H1 (cell line): ENCODE measurements at regions not wholly inside any gene's neighbourhood (a gene's known extent, or its start where the extent isn't known, plus 50 kb on each side); places are given as distances from the start of the nearest gene placed in this dataset.

Source experiments
- CTCF ChIA-PET: fragments of 300-600 bp; sonication (Branson Sonifier 250); formaldehyde crosslinking; loops from one replicate; lab custom pipeline; 2021; ENCODE audit not compliant: partially characterized antibody; lab: Charles Lee
- POLR2A ChIA-PET: fragments of 300-600 bp; sonication (Branson Sonifier 250); formaldehyde crosslinking; loops from one replicate; lab custom pipeline; 2021; ENCODE audit warnings: inconsistent platforms; ENCODE audit not compliant: partially characterized antibody; lab: Charles Lee
- DNase-seq, 2 experiments: peaks; one replicate each; pipeline versions ENCODE4 v3.0.0 to v3.0.0-alpha.2; 2010 to 2022; ENCODE audit warnings: low spot score in 2 of 2, low read depth in 1 of 2, mixed read lengths in 1 of 2
- FAIRE-seq: peaks from 2 replicates; lab custom pipeline; 2011; peaks lifted over from hg19 to GRCh38; lab: Jason Lieb, UNC
- H2AFZ ChIP-seq: 2 replicates; pipeline ENCODE4 v1.8.1; 2012; ENCODE audit warnings: low read length, inconsistent platforms
- H2AK5ac ChIP-seq: 2 replicates; pipeline ENCODE4 v1.6.1; 2013; ENCODE audit warnings: low read depth, low read length
- H2BK120ac ChIP-seq: replicated peaks from 2 replicates; pipeline ENCODE3; 2013; ENCODE audit warnings: low read depth, low read length, inconsistent platforms
- H2BK12ac ChIP-seq: 2 replicates; pipeline ENCODE4 v1.6.1; 2013; ENCODE audit warnings: low read depth, low read length
- H2BK15ac ChIP-seq: 2 replicates; pipeline ENCODE4 v1.6.1; 2013; ENCODE audit warnings: low read length
- H2BK20ac ChIP-seq: 2 replicates; pipeline ENCODE4 v1.6.1; 2013; ENCODE audit warnings: low read length
- H2BK5ac ChIP-seq: 2 replicates; pipeline ENCODE4 v1.6.1; 2013; ENCODE audit warnings: low read depth, low read length
- H3K14ac ChIP-seq: 2 replicates; pipeline ENCODE4 v1.6.1; 2013; ENCODE audit warnings: inconsistent platforms; ENCODE audit not compliant: insufficient read length
- H3K18ac ChIP-seq: 2 replicates; pipeline ENCODE4 v1.6.1; 2013; ENCODE audit warnings: low read length; ENCODE audit errors: extremely low read depth
- H3K23ac ChIP-seq: 2 replicates; pipeline ENCODE4 v1.6.1; 2013; ENCODE audit warnings: inconsistent platforms; ENCODE audit not compliant: insufficient read length
- H3K23me2 ChIP-seq: 2 replicates; pipeline ENCODE4 v1.6.1; 2013; ENCODE audit warnings: low read depth, low read length
- H3K27ac ChIP-seq: 2 replicates; pipeline ENCODE4 v1.6.1; 2011; ENCODE audit warnings: low read depth, low read length, inconsistent platforms
- H3K27me3 ChIP-seq, 4 experiments: replicated peaks in 1 of 4; 1 replicate in 1 of 4; 2 replicates in 3 of 4; pipeline versions ENCODE4 v1.6.1 to v1.8.1; 2011 to 2013; ENCODE audit warnings: low read length in 3 of 4, mild to moderate bottlenecking in 3 of 4, inconsistent platforms in 2 of 4, mixed read lengths in 2 of 4, moderate library complexity in 1 of 4; ENCODE audit not compliant: control insufficient read depth in 3 of 4, insufficient read depth in 3 of 4; ENCODE audit errors: extremely low read depth in 1 of 4
- H3K36me3 ChIP-seq, 4 experiments: 2 replicates each; pipeline versions ENCODE4 v1.6.1 to v1.8.1; 2011 to 2013; ENCODE audit warnings: mild to moderate bottlenecking in 4 of 4, low read length in 3 of 4, moderate library complexity in 2 of 4, control low read depth in 1 of 4, inconsistent platforms in 1 of 4; ENCODE audit not compliant: insufficient read depth in 4 of 4, control insufficient read depth in 2 of 4
- H3K4ac ChIP-seq: replicated peaks from 2 replicates; pipeline ENCODE3; 2013; ENCODE audit warnings: low read length, low read depth, mixed read lengths, inconsistent platforms; ENCODE audit not compliant: insufficient read length
- H3K4me1 ChIP-seq, 4 experiments: replicated peaks in 1 of 4; 1 replicate in 1 of 4; 2 replicates in 3 of 4; pipeline versions ENCODE4 v1.6.1 to v1.8.1; 2011 to 2013; ENCODE audit warnings: low read length in 3 of 4, inconsistent platforms in 2 of 4, mixed read lengths in 1 of 4; ENCODE audit not compliant: insufficient read depth in 4 of 4, control insufficient read depth in 3 of 4
- H3K4me2 ChIP-seq, 2 experiments: 2 replicates each; pipeline versions ENCODE4 v1.6.1 to v1.8.1; 2011 to 2013; ENCODE audit warnings: low read depth in 2 of 2, low read length in 2 of 2, control low read depth in 1 of 2, inconsistent platforms in 1 of 2, mild to moderate bottlenecking in 1 of 2; ENCODE audit not compliant: insufficient read depth in 1 of 2
- H3K4me3 ChIP-seq, 4 experiments: fragments of 200-600, 300-600 bp in 1 of 4; sonication (generic), shearing (Covaris generic), sonication (Bioruptor Twin) in 1 of 4; 2 replicates each; pipeline versions ENCODE4 v1.5.1 to v1.8.1; 2011 to 2016; ENCODE audit warnings: low read length in 4 of 4, low read depth in 3 of 4, control low read depth in 2 of 4, inconsistent platforms in 2 of 4, mild to moderate bottlenecking in 2 of 4, mixed read lengths in 1 of 4, moderate library complexity in 1 of 4; ENCODE audit not compliant: insufficient read depth in 2 of 4; ENCODE audit errors: extremely low read depth in 1 of 4
- H3K56ac ChIP-seq: replicated peaks from 2 replicates; pipeline ENCODE3; 2013; ENCODE audit warnings: low read depth, mild to moderate bottlenecking, mixed read lengths, low read length, inconsistent platforms; ENCODE audit not compliant: insufficient read length
- H3K79me1 ChIP-seq: 2 replicates; pipeline ENCODE4 v1.6.1; 2013; ENCODE audit warnings: low read depth, low read length, control low read depth
- H3K79me2 ChIP-seq, 2 experiments: 2 replicates each; pipeline versions ENCODE4 v1.6.1 to v1.8.1; 2012 to 2013; ENCODE audit warnings: low read length in 2 of 2, mild to moderate bottlenecking in 2 of 2, inconsistent platforms in 1 of 2; ENCODE audit not compliant: insufficient read depth in 2 of 2, control insufficient read depth in 1 of 2
- H3K9ac ChIP-seq, 4 experiments: replicated peaks in 1 of 4; 1 replicate in 1 of 4; 2 replicates in 3 of 4; pipeline versions ENCODE4 v1.6.1 to v1.8.1; 2011 to 2013; ENCODE audit warnings: low read depth in 3 of 4, low read length in 3 of 4, control low read depth in 2 of 4, mild to moderate bottlenecking in 2 of 4, moderate library complexity in 2 of 4, inconsistent platforms in 1 of 4; ENCODE audit errors: extremely low read depth in 1 of 4
- H3K9me3 ChIP-seq, 2 experiments: 2 replicates each; pipeline versions ENCODE4 v1.6.1 to v1.8.1; 2012 to 2013; ENCODE audit warnings: mild to moderate bottlenecking in 2 of 2, moderate library complexity in 2 of 2, control low read depth in 1 of 2, inconsistent platforms in 1 of 2, low read depth in 1 of 2, low read length in 1 of 2, mixed read lengths in 1 of 2; ENCODE audit not compliant: insufficient read depth in 2 of 2
- H4K20me1 ChIP-seq, 2 experiments: replicated peaks in 1 of 2; 2 replicates each; pipeline versions ENCODE3 to v1.8.1; 2011 to 2013; ENCODE audit warnings: inconsistent platforms in 2 of 2, low read length in 2 of 2, mild to moderate bottlenecking in 1 of 2; ENCODE audit not compliant: insufficient read depth in 2 of 2, control insufficient read depth in 1 of 2
- H4K5ac ChIP-seq: 2 replicates; pipeline ENCODE4 v1.6.1; 2013; ENCODE audit warnings: low read length, low read depth, mixed read lengths, inconsistent platforms; ENCODE audit not compliant: insufficient read length
- H4K8ac ChIP-seq: 2 replicates; pipeline ENCODE4 v1.8.0; 2013; ENCODE audit warnings: mild to moderate bottlenecking, moderate library complexity, low read length, inconsistent platforms; ENCODE audit not compliant: insufficient read depth; ENCODE audit errors: extremely low read depth
- H4K91ac ChIP-seq: replicated peaks from 2 replicates; pipeline ENCODE3; 2013; ENCODE audit warnings: low read length, mixed read lengths, inconsistent platforms; ENCODE audit not compliant: insufficient read length
- CHD2 ChIP-seq: IDR thresholded peaks from 2 replicates; pipeline ENCODE4 v1.6.1; 2012; ENCODE audit warnings: low read length, improper control_type of control experiment
- SAP30 ChIP-seq: fragments of 300-600 bp; sonication (generic); IDR thresholded peaks from 2 replicates; pipeline ENCODE4 v1.7.1; 2012; ENCODE audit warnings: low read length, moderate library complexity, mild to moderate bottlenecking, inconsistent platforms; ENCODE audit not compliant: insufficient read depth, insufficient replicate concordance
- WGBS, 2 experiments: shearing (Covaris generic) in 1 of 2; methylation state at CpG; one replicate each; pipeline versions ENCODE4 v1.1.6 to v1.1.7; 2013 to 2015; ENCODE audit warnings: low lambda C conversion rate in 2 of 2, mixed read lengths in 2 of 2, inconsistent platforms in 1 of 2, low coverage in 1 of 2, missing lambda C conversion rate in 1 of 2; ENCODE audit not compliant: insufficient replicate concordance in 2 of 2, insufficient coverage in 1 of 2, insufficient read length in 1 of 2; ENCODE audit errors: extremely low coverage in 1 of 2, missing lambda C conversion rate in 1 of 2; 5-methylcytosine and 5-hydroxymethylcytosine counted together

- POLR2A ChIA-PET, result no interaction called here
- no peak for DNase-seq
- H2BK12ac ChIP-seq, result no peak overlapping the region
- WGBS, 2 experiments, result 84% methylated on average over 2 of the region's 2 CpGs; no CpG with 5 or more reads in 1 of the 2 experiments
- no peak overlapping the region for H3K4me3 ChIP-seq
- no peaks in the 10 kb centered on the region for H3K79me1 ChIP-seq
- H4K5ac ChIP-seq, result no peak overlapping the region
- no peak overlapping the region for H2BK5ac ChIP-seq
- no peak overlapping the region for H2BK120ac ChIP-seq
- H3K4ac ChIP-seq, result no peak overlapping the region
- no peak overlapping the region for H3K23ac ChIP-seq
- no peaks in the 10 kb centered on the region for H4K20me1 ChIP-seq
- no peak overlapping the region for H3K18ac ChIP-seq
- no peak overlapping the region for H3K14ac ChIP-seq
- no peaks in the 10 kb centered on the region for H3K79me2 ChIP-seq
- no peaks in the 10 kb centered on the region for H3K9me3 ChIP-seq
- H2BK20ac ChIP-seq, result no peak overlapping the region
- CTCF ChIA-PET, result interaction anchor here (1.3 kb wide), 1 partner anchor 11 kb away, joined by 4 read pairs; no protein-coding TSS in a partner anchor
- no peak overlapping the region for H3K4me2 ChIP-seq
- no peak overlapping the region for H2AK5ac ChIP-seq
- H3K27me3 ChIP-seq, result no peaks in the 10 kb centered on the region
- no peaks in the 10 kb centered on the region for H3K23me2 ChIP-seq
- no peak for TF ChIP-seq SAP30
- no peak for TF ChIP-seq CHD2
- no peak for FAIRE-seq
- H2AFZ ChIP-seq, result no peak overlapping the region
- H2BK15ac ChIP-seq, result no peak overlapping the region
- peaks cover 0 to 2% (median 0%) of the 10 kb centered on the region in 4 experiments; a peak in 1 of 7 replicates for H3K4me1 ChIP-seq
- no peaks in the 10 kb centered on the region for H3K36me3 ChIP-seq
- H3K9ac ChIP-seq, result no peak overlapping the region
- no peak overlapping the region for H4K8ac ChIP-seq
- H3K27ac ChIP-seq, result no peak overlapping the region
- no peak overlapping the region for H3K56ac ChIP-seq
- no peak overlapping the region for H4K91ac ChIP-seq
Observed at GRCh38 chrX:39922488-39922887, 175.3 kb downstream of the BCOR start.
